22Rv1 (cell line): ENCODE measurements at regions not wholly inside any gene's neighbourhood (a gene's known extent, or its start where the extent isn't known, plus 50 kb on each side); places are given as distances from the start of the nearest gene placed in this dataset.

Experiments used
- H3K27ac ChIP-seq: fragments of 450-650 bp; 2 replicates; pipeline ENCODE4 v1.5.1; 2017
- CTCF ChIP-seq: fragments of 450-650 bp; IDR thresholded peaks from 2 replicates; pipeline ENCODE4 v1.5.1; 2017; ENCODE audit warnings: mild to moderate bottlenecking
- ZFX ChIP-seq: fragments of 450-650 bp; IDR thresholded peaks from 2 replicates; pipeline ENCODE4 v1.6.1; 2017; ENCODE audit warnings: antibody characterized with exemption, borderline replicate concordance

DNA sequence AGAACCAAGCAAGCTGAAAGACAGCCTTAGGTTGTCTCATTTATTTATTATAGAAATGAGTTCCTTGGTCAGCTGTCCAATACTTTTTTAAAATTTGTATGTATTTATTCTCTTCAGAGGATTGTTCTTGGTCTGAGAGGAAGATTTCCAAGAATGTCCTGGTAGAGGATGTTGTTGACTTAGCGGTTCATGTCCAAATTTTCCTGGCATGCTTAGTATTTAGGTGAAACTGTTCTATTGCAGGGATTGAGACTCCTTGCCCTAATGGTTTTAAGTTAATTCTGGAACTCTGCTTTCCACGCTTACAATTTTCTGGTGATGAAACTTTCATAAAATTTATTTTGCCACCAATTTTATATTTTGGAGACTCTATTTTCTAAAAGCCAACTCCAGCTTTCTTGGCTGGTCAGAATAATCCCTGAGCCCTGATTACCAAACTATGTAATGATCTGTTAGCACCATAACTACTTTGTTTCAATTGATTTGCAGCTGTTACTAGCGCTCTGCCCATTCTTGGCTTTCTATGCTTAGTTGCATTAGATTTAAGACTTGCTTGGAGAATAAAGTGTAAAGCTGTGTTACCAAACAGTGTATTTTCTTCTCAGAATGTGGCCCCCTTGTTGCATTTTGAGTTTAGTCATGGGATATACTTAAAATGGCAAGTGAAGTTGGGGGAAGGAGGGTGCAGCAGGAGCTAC, 1868.8 kb upstream of the CELF4 start:
- no peak for TF ChIP-seq ZFX
- TF ChIP-seq CTCF: no peak
- H3K27ac ChIP-seq: peak overlapping the region; percentile 46

GRCh38 chr18:39425172-39425850, 1859.7 kb upstream of the CELF4 start:
- H3K27ac ChIP-seq: no peak overlapping the region
- TF ChIP-seq ZFX (no peak), CTCF (no peak)

DNA sequence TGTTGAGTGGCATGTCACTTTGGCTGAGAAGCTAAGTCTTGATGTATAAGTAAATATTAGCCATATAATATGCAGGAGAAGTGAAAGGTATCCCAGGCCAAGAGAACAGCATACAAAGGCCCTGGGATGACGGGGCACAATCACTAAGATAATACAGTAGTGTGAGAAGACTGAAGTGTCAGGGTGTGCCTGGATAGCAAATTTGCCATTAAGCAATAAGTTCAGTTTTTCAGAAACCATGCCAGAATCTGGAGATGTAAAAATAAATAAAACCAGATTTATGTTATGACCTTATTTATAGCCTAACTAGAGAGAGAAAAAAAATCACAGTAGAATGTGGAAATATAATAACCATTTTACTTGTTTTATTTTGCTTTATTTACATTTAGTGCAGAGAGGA, 1858.7 kb upstream of the CELF4 start:
- TF ChIP-seq CTCF: no peak
- TF ChIP-seq ZFX: no peak
- no peak overlapping the region for H3K27ac ChIP-seq

DNA sequence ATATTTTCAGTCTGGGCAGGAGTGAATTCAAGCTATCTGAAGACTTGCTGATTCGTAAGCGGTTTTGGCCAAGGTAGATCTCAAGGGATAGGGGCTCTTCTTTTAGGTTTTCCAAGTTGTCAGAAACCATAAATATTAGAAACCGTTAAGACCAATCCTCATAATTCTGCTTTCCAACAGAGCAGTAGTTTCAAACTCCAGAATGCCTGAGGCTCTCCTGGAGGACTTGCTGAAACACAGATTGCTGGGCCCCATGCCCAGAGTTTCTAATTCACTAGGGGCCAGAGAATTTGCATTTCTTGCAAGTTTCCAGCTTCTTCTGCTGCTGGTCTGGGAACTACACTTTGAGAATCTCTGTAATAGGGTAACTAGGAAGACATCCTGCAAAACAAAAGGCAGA, 1855.7 kb upstream of the CELF4 start:
- TF ChIP-seq CTCF (no peak), ZFX (no peak)
- no peak overlapping the region for H3K27ac ChIP-seq

- no peak overlapping the region for H3K27ac ChIP-seq
- TF ChIP-seq CTCF (no peak), ZFX (no peak)
Measured at GRCh38 chr18:39419315-39419714, 1853.7 kb upstream of the CELF4 start.

- no peak overlapping the region for H3K27ac ChIP-seq
- no peak for TF ChIP-seq CTCF
- TF ChIP-seq ZFX: no peak
Measured at GRCh38 chr18:39415471-39415870, 1849.9 kb upstream of the CELF4 start.

DNA sequence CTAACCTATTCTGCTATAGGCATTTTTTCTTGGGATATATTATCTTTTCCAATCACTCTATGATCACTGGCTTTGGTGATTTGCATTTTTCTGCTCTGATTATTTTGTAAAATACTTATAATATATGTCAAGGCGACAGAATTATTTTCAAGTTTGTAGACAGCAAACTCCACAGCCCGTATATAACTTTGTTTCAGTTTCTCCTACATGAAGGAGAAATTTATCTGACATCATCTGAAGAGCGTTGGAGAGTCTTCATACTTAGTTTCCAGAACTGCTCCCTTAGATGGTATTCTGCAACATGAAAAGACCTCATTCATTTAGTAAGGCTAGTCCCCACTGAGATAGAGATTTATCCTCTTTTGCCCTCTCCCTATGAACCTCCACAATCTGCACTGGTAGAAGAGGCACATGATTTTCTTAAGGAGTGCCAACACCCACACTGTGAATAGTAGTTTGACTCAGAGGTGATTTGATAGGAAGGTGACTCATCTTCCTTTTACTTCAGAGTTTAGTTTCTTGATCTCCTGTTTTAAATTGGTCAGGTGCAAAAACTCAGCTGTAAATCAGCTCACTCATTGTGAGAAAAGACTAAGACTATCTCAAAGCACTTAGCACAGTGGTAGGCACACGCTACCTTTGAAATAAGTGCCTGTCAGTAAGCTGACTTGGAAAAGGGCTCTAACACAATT, 1848.6 kb upstream of the CELF4 start:
- H3K27ac ChIP-seq: no peak overlapping the region
- TF ChIP-seq CTCF: no peak
- TF ChIP-seq ZFX: no peak
